ENCODE measurements at regions not wholly inside any gene's neighbourhood (a gene's known extent, or its start where the extent isn't known, plus 50 kb on each side); places are given as distances from the start of the nearest gene placed in this dataset.

- TF ChIP-seq CTCF (IDR thresholded peaks at IDR 0.05; ENCODE audit: low read depth, low read length) = no peak
- Histone ChIP-seq H3K27ac (no peak overlapping the region), H3K27me3 (ENCODE audit: insufficient read depth, low read depth, severe bottlenecking) (no peaks in the 10 kb centered on the region), H3K36me3 (no peaks in the 10 kb centered on the region), H3K4me3 (ENCODE audit: low read depth, low read length) (no peak overlapping the region), H3K9me3 (ENCODE audit: severe bottlenecking) (no peaks in the 10 kb centered on the region)
- no peak for DNase-seq
Observed at GRCh38 chr7:68556537-68556936, 1041.7 kb upstream of the AUTS2 start.

- Histone ChIP-seq H3K36me3 (no peaks in the 10 kb centered on the region), H3K27ac (no peak overlapping the region), H3K4me3 (ENCODE audit: low read depth, low read length) (no peak overlapping the region), H3K27me3 (ENCODE audit: insufficient read depth, low read depth, severe bottlenecking) (no peaks in the 10 kb centered on the region), H3K9me3 (ENCODE audit: severe bottlenecking) (no peaks in the 10 kb centered on the region)
- TF ChIP-seq CTCF (IDR thresholded peaks at IDR 0.05; ENCODE audit: low read depth, low read length) = no peak
- DNase-seq = no peak
Observed at GRCh38 chr7:68559518-68559917, 1038.8 kb upstream of the AUTS2 start.

- TF ChIP-seq CTCF (IDR thresholded peaks at IDR 0.05; ENCODE audit: low read depth, low read length) = no peak
Observed at GRCh38 chr7:68562323-68562899, 1035.9 kb upstream of the AUTS2 start.

GRCh38 chr7:68564306-68565135 lies 1033.8 kb upstream of the AUTS2 start:
- no peak for TF ChIP-seq CTCF (IDR thresholded peaks at IDR 0.05; ENCODE audit: low read depth, low read length)
- no peaks in the 10 kb centered on the region for H3K36me3 ChIP-seq
- no peak overlapping the region for H3K27ac ChIP-seq

More at GRCh38 chr7:68562323-68562899, 1035.9 kb upstream of the AUTS2 start:
- Histone ChIP-seq H3K9me3 (ENCODE audit: severe bottlenecking) (no peaks in the 10 kb centered on the region), H3K27me3 (ENCODE audit: insufficient read depth, low read depth, severe bottlenecking) (no peaks in the 10 kb centered on the region), H3K4me3 (ENCODE audit: low read depth, low read length) (no peak overlapping the region), H3K27ac (no peak overlapping the region), H3K36me3 (no peaks in the 10 kb centered on the region)
- DNase-seq = no peak

GRCh38 chr7:68571286-68571685 lies 1027.0 kb upstream of the AUTS2 start:
- H3K27ac ChIP-seq = no peak overlapping the region
- TF ChIP-seq CTCF (IDR thresholded peaks at IDR 0.05; ENCODE audit: low read depth, low read length) = no peak
- no peak overlapping the region for H3K4me3 ChIP-seq (ENCODE audit: low read depth, low read length)
- no peaks in the 10 kb centered on the region for H3K27me3 ChIP-seq (ENCODE audit: insufficient read depth, low read depth, severe bottlenecking)
- peaks cover 2% of the 10 kb centered on the region for H3K9me3 ChIP-seq (ENCODE audit: severe bottlenecking)
- no peak for DNase-seq
- H3K36me3 ChIP-seq = no peaks in the 10 kb centered on the region

More at GRCh38 chr7:68564306-68565135, 1033.8 kb upstream of the AUTS2 start:
- no peaks in the 10 kb centered on the region for H3K27me3 ChIP-seq (ENCODE audit: insufficient read depth, low read depth, severe bottlenecking)
- H3K9me3 ChIP-seq (ENCODE audit: severe bottlenecking) = no peaks in the 10 kb centered on the region
- no peak overlapping the region for H3K4me3 ChIP-seq (ENCODE audit: low read depth, low read length)
- DNase-seq = no peak
